Skin epidermis (tissue), 12 donors: ENCODE measurements at regions not wholly inside any gene's neighbourhood (a gene's known extent, or its start where the extent isn't known, plus 50 kb on each side); places are given as distances from the start of the nearest gene placed in this dataset.

ENCODE experiments used
- H3K27ac ChIP-seq, 21 experiments: fragments of 200-600 bp; sonication (generic) in 11 of 21; one replicate each; pipeline ENCODE4 v1.5.0; 2020; ENCODE audit warnings: mild to moderate bottlenecking in 3 of 21, inconsistent platforms in 2 of 21, moderate library complexity in 2 of 21
- H3K4me3 ChIP-seq, 7 experiments: fragments of 200-600 bp; sonication (generic) in 2 of 7; one replicate each; pipeline ENCODE4 v1.5.0; 2020; ENCODE audit warnings: inconsistent platforms in 2 of 7, mild to moderate bottlenecking in 2 of 7, moderate library complexity in 1 of 7

DNA sequence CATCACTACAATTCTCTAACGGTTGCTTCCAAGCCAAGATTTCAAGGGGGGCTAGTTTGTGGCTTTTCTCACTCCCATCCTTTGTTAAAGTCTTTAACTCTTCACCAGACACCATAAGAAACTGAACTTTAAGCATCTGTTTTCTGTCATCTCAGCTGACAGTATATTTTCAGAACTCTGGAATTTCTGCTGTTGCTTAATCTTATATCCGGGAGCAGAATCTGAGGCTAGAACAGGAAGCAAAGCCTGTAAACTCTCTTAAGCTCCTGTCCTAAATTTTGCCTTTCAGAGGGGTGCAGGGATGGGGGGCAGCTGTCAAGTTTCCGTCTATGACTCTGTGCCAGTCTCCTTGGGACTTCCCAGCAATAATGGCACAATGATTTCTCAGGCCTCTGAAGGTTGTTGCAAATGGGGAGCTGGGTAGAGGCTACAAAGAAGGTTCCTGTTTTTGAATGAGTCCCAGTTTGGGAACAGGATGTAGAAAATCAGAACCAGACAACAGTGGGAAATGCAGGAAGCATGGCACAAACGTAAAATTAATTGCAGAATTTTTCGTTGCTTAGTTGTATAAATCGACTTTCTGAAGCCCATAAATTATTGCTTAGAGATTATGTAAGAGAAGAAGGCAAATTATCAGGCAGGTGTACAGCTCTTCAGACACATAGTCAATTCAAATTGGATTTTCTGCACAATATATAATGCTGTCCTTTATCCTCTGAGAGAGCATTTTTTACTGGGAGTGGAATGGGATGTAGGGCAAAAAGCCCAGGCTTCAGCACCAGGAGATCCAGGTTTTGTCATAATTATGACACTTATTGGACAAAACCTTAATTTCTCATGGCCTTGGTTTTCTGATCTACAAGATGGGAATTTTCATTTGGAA lies 430.9 kb downstream of the DMAC1 start:
- peak overlapping the region in 11 of 21 experiments; percentile 8 to 71 (median 35) for H3K27ac ChIP-seq
- H3K4me3 ChIP-seq: no peak overlapping the region

DNA sequence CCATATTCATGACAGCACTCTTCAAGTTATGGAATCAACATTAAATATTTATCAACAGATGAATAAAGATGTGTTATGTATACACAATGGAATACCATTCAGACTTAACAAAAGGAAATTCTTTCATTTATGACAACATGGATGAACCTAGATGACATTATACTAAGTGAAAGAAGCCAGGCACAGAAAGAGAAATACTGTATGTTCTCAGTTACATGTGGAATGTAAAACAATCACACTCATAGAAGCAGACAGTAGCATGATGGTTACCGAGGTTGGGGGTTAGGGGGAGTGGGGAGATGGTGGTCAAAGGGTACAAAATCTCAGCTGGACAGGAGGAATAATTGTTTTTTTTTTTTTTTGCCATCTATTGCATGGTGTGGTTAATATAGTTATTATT lies 431.9 kb downstream of the DMAC1 start:
- Histone ChIP-seq H3K4me3 (no peak overlapping the region), H3K27ac (peak overlapping the region in 4 of 21 experiments; percentile 21 to 71 (median 36))

DNA sequence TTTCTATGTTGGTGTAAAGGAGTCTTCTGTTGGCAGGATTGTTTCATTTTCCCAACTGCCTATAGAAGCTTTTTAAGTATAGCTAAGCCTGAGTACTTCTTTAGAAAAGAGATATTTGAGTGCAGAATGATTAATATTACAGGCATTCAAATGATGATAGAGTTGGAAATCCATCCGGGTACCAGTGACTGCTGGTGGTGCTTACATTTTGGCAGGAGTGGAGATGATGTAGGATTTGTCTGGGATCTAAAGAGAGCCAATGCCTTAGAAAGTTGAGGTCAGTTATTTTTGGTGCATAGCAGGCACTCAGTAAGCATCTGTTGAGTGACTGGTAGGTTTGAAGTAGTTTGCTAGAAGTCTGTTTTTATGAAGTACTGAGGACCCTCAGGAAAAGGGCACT lies 433.5 kb downstream of the DMAC1 start:
- Histone ChIP-seq H3K4me3 (no peak overlapping the region), H3K27ac (no peak overlapping the region)

DNA sequence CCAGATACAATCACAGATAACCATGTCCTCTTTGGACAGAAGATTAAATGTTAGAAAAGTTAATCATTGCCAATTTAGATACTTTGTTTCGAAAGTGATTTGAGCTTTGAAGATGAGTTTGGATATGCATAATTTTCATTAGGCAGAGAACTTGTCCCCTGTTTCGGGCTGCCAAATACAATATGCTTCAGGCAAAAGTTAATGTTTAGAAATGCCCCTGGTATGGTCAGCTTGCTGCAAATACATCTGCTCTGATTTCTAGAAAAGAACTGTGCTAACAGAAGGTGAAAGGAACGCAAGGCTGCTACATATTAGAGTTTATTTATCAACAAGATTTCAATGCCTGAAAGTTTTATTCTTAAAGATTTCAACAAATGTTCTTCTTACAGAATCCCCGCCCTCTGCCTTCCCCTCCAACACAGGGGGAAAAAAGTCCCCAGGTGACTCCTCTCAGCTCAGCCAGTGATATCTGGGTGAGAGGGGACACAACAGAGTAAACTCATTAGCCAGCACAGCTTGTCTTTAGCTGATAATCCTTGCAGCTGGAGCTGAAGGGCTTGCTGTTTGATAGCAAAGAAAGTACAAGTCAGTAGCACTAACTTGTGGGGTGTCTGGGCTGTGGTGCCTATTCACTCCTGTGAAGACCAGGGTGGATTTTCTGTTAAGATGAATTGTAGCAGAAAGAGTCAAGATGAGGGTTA lies 435.7 kb downstream of the DMAC1 start:
- Histone ChIP-seq H3K27ac (no peak overlapping the region), H3K4me3 (no peak overlapping the region)

DNA sequence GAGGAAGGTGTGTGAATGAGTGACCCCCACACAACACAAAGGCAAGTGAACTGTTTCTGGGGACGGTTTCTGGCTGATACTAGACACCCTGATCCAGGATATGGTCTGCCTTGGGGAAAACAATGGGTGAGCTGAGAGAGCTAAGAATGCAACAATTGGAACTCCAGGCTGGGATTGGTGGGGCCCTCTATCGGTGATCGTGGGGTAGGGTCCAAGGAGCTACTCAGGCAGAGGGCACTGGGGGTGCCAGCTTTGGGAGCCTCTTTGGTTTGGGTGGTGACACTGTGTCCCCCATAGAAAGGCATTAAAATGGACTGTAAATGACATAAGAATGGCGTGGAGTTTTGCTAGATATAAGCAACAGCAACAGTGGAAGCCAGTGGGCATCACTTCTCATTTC lies 439.1 kb downstream of the DMAC1 start:
- Histone ChIP-seq H3K27ac (no peak overlapping the region), H3K4me3 (no peak overlapping the region)

DNA sequence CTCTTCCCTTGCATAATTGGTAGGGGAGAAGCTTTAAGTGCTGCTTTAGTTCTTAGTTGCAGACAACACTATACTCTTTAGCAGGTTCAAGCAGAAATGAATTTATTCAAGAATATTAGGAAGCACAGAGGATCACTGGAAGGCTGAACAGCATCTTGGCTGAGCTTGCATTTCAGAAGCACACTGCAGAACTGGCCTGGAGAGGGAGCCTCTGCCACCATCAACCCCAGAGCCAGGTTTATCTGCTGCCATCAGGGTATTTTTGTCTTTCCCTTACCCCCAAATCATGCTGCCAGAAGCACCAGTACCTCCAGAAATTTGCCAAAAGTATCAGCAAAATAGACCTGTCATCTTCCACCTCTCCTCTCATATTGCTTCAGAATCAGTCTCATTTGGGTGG lies 440.7 kb downstream of the DMAC1 start:
- Histone ChIP-seq H3K27ac (no peak overlapping the region), H3K4me3 (no peak overlapping the region)

DNA sequence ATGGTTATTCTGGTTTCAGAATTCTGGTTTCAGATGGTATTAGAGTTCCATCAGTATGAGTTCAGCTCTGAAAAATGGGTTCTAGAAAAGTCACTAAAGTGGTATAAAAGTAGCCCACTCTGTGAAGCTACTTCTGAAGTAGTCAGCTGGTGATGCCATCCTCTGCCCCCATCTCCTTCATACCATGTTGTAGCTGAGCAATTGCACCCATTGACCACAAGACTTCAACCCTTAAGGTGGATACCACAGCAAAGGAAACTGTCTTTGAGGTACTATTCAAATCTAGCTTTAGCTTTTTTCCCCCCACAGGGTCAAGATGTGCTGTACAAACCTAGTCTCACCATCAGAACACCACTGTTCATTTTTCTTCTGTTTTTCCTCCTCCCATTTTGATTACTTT lies 444.9 kb downstream of the DMAC1 start:
- no peak overlapping the region for H3K27ac ChIP-seq
- no peak overlapping the region for H3K4me3 ChIP-seq

DNA sequence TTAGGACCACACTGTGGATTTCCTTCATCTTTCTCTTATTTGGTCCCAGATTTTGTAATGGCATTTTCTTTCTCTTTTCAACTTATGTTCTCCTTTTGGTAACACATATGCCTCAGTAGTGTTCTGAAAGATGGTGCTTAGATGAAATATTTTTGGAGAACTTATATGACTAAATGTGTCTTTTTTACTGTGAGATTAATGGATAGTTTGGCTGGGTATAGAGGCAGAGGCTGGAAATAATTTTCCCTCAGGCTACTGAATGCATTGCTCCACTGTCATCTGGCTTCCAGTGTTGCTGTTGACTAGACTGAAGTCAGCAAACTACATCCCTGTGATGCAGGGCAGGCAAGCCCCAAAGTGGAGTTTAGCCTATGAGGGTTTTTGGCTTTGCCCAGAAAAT lies 450.9 kb downstream of the DMAC1 start:
- Histone ChIP-seq H3K4me3 (no peak overlapping the region), H3K27ac (no peak overlapping the region)

DNA sequence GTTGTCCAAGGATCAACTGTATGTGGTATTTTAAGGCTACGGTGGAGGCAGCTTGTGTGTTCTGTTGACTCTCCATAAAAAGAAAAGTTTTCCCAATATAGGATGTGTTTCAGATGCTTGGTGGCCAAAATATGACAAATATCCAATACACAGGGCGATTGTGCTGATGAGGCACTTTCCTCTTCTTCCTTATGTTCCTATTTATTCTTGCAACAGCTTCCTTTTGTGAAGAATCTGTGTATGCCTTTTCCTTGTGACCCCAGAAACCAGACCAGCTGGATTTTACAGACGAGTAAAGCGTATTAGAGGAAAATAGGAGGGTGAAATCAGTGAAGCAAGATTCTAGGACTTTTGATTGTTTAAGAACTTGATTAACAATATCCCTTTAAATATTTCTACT lies 452.0 kb downstream of the DMAC1 start:
- H3K27ac ChIP-seq: no peak overlapping the region

DNA sequence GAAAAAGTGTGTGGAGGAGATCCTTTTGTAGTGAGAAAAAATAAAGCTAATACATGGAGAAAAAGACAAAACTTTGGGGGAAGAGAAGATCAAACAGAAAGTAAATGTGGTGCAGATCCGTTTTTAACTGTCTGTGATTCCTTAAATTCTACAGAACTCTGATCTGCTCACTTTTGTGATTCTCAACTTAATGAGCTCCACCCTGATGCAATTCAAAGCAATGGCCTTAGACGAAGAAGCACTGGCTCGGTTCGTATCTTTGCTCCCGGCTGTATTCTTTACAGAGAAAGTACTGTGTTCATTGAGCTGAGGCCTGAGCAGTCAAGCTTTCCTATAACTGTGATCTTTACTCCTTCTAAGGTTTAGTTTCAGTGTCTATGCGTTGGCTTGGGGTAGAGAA lies 453.4 kb downstream of the DMAC1 start:
- H3K4me3 ChIP-seq: no peak overlapping the region
- H3K27ac ChIP-seq: no peak overlapping the region

More for the DNA sequence above, 452.0 kb downstream of the DMAC1 start:
- H3K4me3 ChIP-seq: no peak overlapping the region

DNA sequence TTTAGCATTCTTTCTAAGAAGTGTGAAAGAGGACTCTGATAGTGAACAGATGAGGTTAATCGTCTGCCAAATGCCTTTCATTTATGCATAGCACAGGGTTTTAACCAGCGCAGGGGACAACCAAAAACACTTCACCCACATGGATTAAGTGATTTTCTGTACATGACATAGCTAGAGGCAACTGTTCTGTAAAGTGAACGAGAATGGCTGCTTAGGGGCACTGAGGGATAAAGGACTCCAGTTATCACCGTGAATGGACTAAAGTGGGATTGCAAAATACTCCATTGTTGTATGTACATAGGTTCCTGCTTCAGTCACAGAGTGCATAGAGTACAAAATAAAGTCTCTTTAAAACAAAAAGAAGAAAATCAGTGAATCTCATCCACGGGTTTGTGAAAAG lies 456.8 kb downstream of the DMAC1 start:
- no peak overlapping the region for H3K27ac ChIP-seq
- H3K4me3 ChIP-seq: no peak overlapping the region

DNA sequence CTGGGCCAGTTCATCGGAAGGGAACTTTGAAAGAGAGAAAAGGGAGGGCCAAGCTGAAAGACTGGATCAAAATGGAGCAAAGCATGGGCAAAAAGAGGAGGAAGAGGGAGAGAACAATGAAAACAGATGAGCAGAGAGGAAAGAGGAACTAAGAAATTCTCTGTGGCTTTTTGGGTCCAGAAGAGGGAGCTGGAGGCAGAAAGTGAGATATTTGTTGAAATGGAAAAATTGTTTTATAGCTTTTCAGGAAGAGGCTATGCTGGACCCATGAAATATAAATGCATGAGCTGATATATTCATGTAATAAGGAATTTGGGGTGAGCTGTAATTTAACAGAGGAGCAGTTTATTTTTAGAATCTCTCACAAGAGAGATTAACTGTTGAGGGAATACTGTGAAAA lies 457.3 kb downstream of the DMAC1 start:
- Histone ChIP-seq H3K4me3 (no peak overlapping the region), H3K27ac (no peak overlapping the region)

DNA sequence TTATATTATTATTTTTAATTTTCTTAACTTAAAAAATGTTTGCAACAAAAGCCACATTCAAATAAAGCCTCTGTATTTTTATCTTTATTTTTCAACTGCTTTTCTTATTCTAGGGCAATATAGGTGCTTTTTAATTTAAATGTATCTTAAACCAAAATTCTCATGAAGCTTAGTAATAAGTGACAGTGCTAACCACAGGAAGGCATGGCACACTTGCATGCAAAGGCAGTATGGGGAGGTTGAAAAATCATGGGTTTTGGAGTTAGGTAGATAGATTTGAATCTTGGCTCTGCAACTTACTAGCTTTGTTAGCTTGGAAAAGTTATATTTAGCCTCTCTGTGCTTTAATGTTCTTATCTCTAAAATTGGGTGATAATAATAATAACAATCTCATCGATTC lies 458.0 kb downstream of the DMAC1 start:
- Histone ChIP-seq H3K27ac (no peak overlapping the region), H3K4me3 (no peak overlapping the region)

DNA sequence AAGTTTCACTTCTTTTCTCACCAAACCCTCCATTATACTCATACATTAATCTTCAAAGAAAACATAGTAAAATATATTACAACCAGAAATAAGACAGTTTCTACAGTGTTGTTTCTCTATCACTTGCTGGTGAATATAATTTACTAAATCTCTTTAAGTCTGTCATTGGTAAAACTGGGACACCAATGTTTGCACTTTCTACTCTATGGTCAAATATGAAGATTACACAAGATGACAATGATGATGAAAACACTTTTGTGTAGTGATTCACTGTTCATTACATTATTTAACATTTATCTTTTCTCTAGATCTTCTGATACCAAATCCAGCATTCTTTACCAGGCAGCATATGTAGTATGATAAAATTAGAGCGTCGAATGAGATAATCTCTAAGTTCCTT lies 459.1 kb downstream of the DMAC1 start:
- no peak overlapping the region for H3K27ac ChIP-seq

DNA sequence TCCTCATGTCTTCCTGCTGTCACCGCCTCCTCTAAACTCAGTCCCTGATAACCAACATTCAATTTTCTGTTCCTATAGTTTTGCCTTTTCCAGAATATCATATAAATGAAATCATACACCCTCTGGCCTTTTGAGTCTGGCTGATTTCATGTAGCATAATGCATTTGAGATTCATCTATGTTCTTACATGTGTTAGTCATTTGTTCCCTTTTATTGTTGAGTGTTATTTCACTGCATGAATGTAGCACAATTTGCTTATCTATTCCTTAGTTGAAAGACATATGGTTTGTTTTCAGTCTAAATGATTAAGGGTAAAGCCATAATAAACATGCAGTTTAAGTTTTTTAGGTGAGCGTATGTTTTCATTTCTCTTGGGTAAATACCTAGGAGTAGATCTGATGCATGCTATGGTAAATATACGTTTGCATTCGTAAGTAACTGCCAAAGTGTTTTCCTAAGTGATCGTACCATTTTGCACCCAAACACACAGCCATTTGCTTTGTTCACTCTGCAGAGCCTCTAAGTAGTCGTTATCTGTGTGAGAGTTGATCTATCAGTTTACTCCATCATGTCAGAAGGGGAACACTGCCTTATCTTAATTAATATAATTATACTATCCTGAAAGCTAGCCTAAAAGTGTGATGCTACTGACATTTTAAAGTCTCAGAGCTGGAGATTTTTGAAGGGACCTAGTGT lies 460.8 kb downstream of the DMAC1 start:
- no peak overlapping the region for H3K4me3 ChIP-seq
- no peak overlapping the region for H3K27ac ChIP-seq

More for the DNA sequence above, 459.1 kb downstream of the DMAC1 start:
- no peak overlapping the region for H3K4me3 ChIP-seq

DNA sequence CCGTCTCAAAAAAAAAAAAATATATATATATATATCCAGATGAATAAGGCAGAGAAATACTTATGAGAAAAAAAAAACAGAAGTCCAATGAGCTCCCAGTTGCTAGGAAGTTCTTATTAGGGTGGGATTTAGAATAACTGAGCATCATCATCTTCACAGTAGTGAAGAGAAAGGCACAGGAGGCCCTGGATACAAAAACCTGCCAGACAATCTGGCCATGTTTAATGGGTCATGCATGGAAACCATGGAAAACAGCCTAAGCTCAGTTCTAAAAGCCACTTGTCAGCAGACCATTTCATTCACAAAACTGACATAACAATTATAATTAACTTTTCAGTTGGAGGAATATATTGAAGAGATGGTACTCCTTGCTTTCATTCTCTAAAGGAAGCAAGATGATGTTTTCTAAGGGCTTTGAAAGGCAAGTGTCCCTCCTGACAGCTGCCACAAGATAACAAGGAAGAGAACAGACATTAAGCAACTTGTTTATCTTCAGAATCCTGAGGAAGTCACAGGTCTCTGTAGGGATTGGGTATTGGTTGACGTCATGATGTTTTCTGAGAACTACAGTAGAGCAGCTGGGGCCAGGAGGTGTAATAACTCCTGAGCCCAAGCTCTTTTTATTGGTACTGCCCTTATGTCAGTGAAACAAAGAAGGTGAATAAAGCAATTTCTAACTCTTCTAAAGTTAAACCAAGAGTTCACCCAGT lies 463.1 kb downstream of the DMAC1 start:
- Histone ChIP-seq H3K27ac (no peak overlapping the region), H3K4me3 (no peak overlapping the region)

DNA sequence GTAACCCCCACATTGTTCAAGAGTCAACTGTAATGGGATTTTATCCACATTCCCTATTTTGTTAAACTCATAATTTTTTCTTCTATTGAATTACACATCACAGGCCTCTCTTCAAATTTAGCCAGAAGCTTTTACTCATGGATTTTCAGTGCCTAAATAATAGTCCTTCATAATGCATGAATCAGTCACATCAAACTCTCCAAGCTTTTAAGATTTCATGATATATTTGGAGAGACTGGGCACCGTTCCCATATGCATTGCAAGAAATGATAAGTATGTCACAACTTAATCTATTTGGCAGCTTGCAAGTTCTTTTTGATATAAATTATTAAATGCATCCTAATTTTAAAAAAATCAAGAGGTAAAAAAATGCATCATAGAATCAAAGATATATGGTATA lies 465.9 kb downstream of the DMAC1 start:
- no peak overlapping the region for H3K4me3 ChIP-seq
- no peak overlapping the region for H3K27ac ChIP-seq

DNA sequence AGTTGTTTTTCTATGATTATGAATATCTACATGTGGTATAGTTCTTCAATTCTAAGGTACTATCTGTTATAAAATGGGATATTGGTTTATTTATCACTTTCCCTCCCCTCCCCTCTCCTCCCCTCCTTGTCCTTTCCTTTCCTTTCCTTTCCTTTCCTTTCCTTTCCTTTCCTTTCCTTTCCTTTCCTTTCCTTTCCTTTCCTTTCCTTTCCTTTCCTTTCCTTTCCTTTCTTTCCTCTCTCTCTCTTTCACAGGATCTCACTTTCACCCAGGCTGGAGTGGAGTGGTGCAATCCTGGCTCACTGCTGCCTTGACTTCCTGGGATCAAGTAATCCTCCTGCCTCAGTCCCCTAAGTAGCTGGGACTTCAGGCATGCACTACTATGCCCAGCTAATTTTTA lies 466.8 kb downstream of the DMAC1 start:
- H3K27ac ChIP-seq: no peak overlapping the region
- no peak overlapping the region for H3K4me3 ChIP-seq

DNA sequence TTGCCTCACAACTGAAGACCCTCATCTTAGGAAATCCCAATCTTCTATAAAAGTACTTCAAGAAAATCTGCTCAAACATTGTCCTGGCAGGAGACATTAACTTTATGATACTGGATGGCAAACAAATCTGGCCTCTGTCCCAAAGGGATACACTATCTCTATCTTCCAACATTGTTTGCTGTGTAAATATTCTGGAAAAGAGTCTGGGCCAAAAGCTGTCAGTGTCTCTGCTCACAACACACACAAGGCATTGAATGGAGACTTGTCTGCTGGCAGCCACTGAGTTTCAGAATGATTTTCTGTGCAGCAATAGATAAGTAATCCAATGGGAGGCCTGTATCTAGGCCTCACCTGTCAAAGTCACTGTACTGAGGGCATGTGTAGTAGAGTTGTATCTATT lies 471.1 kb downstream of the DMAC1 start:
- no peak overlapping the region for H3K4me3 ChIP-seq
- H3K27ac ChIP-seq: no peak overlapping the region

DNA sequence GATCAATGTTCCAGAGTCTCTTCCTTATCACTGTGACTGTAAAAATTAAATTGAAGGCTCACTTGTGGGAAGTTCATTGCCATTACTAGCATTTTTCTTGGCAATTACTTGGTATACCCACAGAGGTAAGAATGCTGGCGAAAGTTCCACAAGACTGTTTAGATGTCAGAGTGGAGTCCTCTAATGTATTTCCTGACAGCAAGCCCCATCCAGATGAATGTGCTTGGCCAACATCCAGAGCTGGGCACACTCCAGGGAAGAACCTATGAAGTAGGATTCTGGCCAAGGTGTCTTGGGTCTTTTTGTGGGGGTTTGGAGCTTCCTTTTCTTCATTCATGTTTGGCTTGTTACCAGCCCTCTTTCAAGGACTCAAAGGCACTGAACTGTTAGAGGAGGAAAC lies 473.6 kb downstream of the DMAC1 start:
- H3K4me3 ChIP-seq: no peak overlapping the region
- H3K27ac ChIP-seq: no peak overlapping the region
